HFFc6 (cell line): ENCODE measurements at regions not wholly inside any gene's neighbourhood (a gene's known extent, or its start where the extent isn't known, plus 50 kb on each side); places are given as distances from the start of the nearest gene placed in this dataset.

Experiments
- DNase-seq: peaks from one replicate; pipeline ENCODE4 v3.0.0-alpha.2; 2018
- H3K27ac Mint-ChIP-seq: 2 replicates; pipeline ENCODE4 v1.8.0; 2020; ENCODE audit warnings: mild to moderate bottlenecking, mixed read lengths
- H3K27me3 Mint-ChIP-seq: 2 replicates; pipeline ENCODE4 v1.8.0; 2021; ENCODE audit warnings: mild to moderate bottlenecking, moderate library complexity, mixed read lengths; ENCODE audit not compliant: insufficient read depth
- H3K36me3 Mint-ChIP-seq: 2 replicates; pipeline ENCODE4 v1.8.0; 2021; ENCODE audit warnings: low read depth, mixed read lengths
- H3K4me1 Mint-ChIP-seq: 2 replicates; pipeline ENCODE4 v1.8.0; 2020; ENCODE audit warnings: low read depth, mixed read lengths
- H3K4me3 Mint-ChIP-seq: 2 replicates; pipeline ENCODE4 v1.8.0; 2020; ENCODE audit warnings: mild to moderate bottlenecking, moderate library complexity, mixed read lengths
- H3K9me3 Mint-ChIP-seq: 2 replicates; pipeline ENCODE4 v1.8.0; 2020; ENCODE audit warnings: mild to moderate bottlenecking, mixed read lengths
- TF ChIP-seq, protein P1 (sequence below): fragments of 200-600 bp; sonication (generic); IDR thresholded peaks from 2 replicates; pipeline ENCODE4 v1.5.0; 2021; ENCODE audit warnings: antibody characterized with exemption, mild to moderate bottlenecking

DNA sequence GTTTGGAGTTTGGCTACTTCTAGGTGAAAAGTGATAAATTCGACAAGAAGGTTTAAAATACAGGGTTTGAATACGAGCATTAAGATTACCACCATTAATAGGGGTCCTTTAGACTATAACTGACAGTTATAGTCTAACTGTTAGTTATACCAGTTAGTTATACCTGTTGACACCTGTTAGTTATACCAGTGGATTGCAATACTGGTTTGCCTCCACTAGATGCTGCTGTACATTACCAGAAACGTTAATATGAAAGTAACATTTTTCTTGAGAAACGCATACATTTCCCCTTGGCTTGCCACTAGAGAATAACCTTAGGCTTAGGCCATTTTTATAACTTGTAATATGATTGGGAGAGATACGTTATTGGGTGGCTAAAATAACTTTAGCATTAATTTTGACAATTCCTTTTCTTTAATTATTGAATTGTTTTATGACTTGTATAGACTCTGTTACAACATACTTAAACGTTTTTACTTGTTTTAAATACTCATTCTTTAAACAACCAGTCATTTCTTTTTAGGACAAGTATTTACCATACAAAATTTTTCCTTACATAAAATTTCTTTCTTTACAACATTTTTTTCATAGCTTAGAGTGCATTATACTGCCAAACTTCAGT lies 911.2 kb downstream of the FSTL5 start:
- no peak overlapping the region for H3K4me3 Mint-ChIP-seq
- H3K36me3 Mint-ChIP-seq: 0 out of 2 replicates have a peak, but pooled peaks cover 5% of the 10 kb centered on the region
- no peaks in the 10 kb centered on the region; the same call in 1 of the 2 replicates for H3K27me3 Mint-ChIP-seq
- DNase-seq: no peak
- peaks cover 23% of the 10 kb centered on the region for H3K9me3 Mint-ChIP-seq
- TF ChIP-seq, protein P1, sequence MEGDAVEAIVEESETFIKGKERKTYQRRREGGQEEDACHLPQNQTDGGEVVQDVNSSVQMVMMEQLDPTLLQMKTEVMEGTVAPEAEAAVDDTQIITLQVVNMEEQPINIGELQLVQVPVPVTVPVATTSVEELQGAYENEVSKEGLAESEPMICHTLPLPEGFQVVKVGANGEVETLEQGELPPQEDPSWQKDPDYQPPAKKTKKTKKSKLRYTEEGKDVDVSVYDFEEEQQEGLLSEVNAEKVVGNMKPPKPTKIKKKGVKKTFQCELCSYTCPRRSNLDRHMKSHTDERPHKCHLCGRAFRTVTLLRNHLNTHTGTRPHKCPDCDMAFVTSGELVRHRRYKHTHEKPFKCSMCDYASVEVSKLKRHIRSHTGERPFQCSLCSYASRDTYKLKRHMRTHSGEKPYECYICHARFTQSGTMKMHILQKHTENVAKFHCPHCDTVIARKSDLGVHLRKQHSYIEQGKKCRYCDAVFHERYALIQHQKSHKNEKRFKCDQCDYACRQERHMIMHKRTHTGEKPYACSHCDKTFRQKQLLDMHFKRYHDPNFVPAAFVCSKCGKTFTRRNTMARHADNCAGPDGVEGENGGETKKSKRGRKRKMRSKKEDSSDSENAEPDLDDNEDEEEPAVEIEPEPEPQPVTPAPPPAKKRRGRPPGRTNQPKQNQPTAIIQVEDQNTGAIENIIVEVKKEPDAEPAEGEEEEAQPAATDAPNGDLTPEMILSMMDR: peak; percentile 68
- no peak overlapping the region for H3K27ac Mint-ChIP-seq
- no peaks in the 10 kb centered on the region for H3K4me1 Mint-ChIP-seq

DNA sequence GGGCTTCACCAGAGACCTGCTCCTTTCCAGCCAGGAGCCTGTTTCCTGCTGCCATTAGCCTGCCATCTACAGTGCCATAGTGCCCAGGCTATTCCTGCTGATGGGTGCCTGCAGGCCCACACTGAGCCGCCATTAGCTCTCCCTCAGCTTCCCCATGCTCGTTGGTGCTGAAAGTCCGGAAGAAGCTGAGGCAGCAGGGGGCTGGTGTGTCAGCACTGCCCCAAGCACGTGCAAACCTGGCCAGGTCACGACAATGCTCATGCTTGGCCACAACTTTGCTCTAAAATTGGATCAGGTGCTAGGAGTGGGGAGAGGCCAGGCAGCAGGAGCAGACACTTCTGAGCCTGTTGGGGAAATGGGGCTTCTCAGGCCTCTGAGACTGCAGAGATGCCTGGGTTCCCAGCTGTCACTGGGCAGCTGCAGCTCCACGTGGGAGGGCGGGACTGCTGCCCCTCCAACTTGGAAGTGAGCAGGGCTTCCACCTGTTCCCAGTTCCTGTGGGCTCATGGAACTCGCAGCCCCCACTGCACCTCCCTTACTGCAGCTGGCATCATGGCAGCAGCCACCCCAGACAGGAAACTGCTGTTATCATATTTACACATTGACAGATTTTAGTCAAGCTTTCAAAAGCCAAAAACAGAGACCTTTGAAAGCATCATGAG lies 913.9 kb downstream of the FSTL5 start:
- TF ChIP-seq, protein P1: no peak
- no peak overlapping the region for H3K4me3 Mint-ChIP-seq

DNA sequence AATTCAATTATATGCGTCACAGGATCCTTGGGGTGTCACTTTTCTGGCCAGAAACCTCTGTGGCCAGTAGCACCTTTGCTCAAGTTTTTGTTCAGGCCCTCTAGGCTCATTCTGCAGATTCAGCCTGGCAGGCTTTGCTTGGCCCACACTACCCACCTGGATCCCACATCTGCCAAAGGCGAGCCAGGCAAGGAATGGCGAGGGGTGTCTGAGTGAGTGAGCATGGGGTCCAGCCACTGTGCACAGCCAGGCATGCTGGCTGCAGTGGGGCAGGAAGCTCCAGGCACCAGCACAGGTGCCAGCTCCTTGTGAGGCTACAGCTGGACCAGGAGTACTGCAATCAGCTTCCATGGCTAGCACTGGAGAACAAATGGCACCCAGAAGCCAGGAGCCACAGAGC lies 914.9 kb downstream of the FSTL5 start:
- TF ChIP-seq, protein P1: no peak
- no peaks in the 10 kb centered on the region; the same call in 1 of the 2 replicates for H3K27me3 Mint-ChIP-seq
- H3K9me3 Mint-ChIP-seq: peaks cover 13% of the 10 kb centered on the region
- no peak overlapping the region for H3K4me3 Mint-ChIP-seq
- DNase-seq: no peak
- no peaks in the 10 kb centered on the region for H3K4me1 Mint-ChIP-seq
- H3K36me3 Mint-ChIP-seq: no peaks in the 10 kb centered on the region
- no peak overlapping the region for H3K27ac Mint-ChIP-seq

More for the DNA sequence above, 913.9 kb downstream of the FSTL5 start:
- no peaks in the 10 kb centered on the region for H3K36me3 Mint-ChIP-seq
- H3K27me3 Mint-ChIP-seq: no peaks in the 10 kb centered on the region; the same call in 1 of the 2 replicates
- DNase-seq: no peak
- H3K9me3 Mint-ChIP-seq: peaks cover 10% of the 10 kb centered on the region
- no peak overlapping the region for H3K27ac Mint-ChIP-seq
- no peaks in the 10 kb centered on the region for H3K4me1 Mint-ChIP-seq

DNA sequence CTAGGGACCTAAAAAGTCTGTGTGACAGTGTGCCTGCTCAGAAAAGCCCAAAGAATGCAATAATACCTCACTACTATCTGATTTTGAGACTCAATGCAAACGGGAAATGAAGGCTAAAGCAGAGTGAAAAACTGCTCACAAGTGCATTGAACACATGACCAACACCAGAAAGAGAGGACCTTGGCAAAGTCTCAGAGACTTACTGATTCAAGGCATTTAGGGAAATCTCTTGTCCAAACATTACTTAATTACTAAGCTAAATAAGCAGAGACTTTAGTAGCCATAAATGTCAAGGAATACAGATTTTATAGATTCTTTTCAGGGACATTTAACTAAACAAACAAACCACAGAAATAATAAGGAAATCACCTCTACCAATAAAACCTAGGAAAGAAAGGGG lies 916.0 kb downstream of the FSTL5 start:
- no peaks in the 10 kb centered on the region; the same call in 1 of the 2 replicates for H3K27me3 Mint-ChIP-seq
- TF ChIP-seq, protein P1: no peak
- DNase-seq: no peak
- H3K4me3 Mint-ChIP-seq: no peak overlapping the region
- H3K4me1 Mint-ChIP-seq: no peaks in the 10 kb centered on the region
- no peaks in the 10 kb centered on the region for H3K36me3 Mint-ChIP-seq
- H3K9me3 Mint-ChIP-seq: peaks cover 14% of the 10 kb centered on the region
- no peak overlapping the region for H3K27ac Mint-ChIP-seq

DNA sequence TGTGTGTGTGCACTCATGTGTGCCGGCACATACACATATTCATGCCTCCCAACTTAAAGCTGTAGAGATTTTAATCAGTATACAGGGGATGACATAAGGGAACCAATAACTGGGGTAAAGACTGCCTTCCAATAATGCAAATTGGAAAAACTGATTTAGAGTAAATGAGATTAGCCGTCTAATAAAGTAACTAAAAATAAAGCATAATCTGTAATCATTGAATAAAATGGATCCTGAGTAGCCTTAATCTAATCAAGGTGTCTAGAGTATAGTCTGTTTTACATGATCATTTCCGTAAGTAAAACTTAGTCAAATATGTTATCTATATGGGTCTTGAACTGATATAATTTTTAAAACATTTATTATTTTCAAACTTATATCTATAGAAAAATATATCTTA lies 925.8 kb downstream of the FSTL5 start:
- H3K4me3 Mint-ChIP-seq: no peak overlapping the region
- H3K27ac Mint-ChIP-seq: no peak overlapping the region
- peaks cover 23% of the 10 kb centered on the region for H3K9me3 Mint-ChIP-seq
- H3K27me3 Mint-ChIP-seq: no peaks in the 10 kb centered on the region
- no peaks in the 10 kb centered on the region for H3K4me1 Mint-ChIP-seq
- H3K36me3 Mint-ChIP-seq: no peaks in the 10 kb centered on the region
- TF ChIP-seq, protein P1: no peak
- DNase-seq: no peak
